Ishikawa (cell line): ENCODE measurements at regions not wholly inside any gene's neighbourhood (a gene's known extent, or its start where the extent isn't known, plus 50 kb on each side); places are given as distances from the start of the nearest gene placed in this dataset.
A peak's percentile ranks its signal among the peaks of the same experiment; 100 is the strongest.

ENCODE experiments used
- EGR1 ChIP-seq: IDR thresholded peaks from 2 replicates; pipeline ENCODE4 v1.6.1; 2012
- NFIC ChIP-seq: IDR thresholded peaks from 2 replicates; pipeline ENCODE4 v1.6.1; 2012
- RAD21 ChIP-seq: IDR thresholded peaks from 2 replicates; pipeline ENCODE4 v1.6.1; 2012; ENCODE audit warnings: low read depth
- TAF1 ChIP-seq: IDR thresholded peaks from 2 replicates; pipeline ENCODE4 v1.6.1; 2012; ENCODE audit warnings: low read depth, mild to moderate bottlenecking
- TCF12 ChIP-seq: IDR thresholded peaks from 2 replicates; pipeline ENCODE4 v1.6.1; 2012; ENCODE audit warnings: low read depth
- YY1 ChIP-seq: IDR thresholded peaks from 2 replicates; pipeline ENCODE4 v1.6.1; 2012; ENCODE audit warnings: low read depth
- ZBTB7A ChIP-seq: IDR thresholded peaks from 2 replicates; pipeline ENCODE4 v1.6.1; 2012; ENCODE audit warnings: low read depth
- TF ChIP-seq, protein P1 (sequence below): IDR thresholded peaks from 2 replicates; pipeline ENCODE4 v1.6.1; 2012
- TF ChIP-seq, protein P2 (sequence below): IDR thresholded peaks from 2 replicates; pipeline ENCODE4 v1.6.1; 2012; ENCODE audit warnings: low read depth, mild to moderate bottlenecking

DNA sequence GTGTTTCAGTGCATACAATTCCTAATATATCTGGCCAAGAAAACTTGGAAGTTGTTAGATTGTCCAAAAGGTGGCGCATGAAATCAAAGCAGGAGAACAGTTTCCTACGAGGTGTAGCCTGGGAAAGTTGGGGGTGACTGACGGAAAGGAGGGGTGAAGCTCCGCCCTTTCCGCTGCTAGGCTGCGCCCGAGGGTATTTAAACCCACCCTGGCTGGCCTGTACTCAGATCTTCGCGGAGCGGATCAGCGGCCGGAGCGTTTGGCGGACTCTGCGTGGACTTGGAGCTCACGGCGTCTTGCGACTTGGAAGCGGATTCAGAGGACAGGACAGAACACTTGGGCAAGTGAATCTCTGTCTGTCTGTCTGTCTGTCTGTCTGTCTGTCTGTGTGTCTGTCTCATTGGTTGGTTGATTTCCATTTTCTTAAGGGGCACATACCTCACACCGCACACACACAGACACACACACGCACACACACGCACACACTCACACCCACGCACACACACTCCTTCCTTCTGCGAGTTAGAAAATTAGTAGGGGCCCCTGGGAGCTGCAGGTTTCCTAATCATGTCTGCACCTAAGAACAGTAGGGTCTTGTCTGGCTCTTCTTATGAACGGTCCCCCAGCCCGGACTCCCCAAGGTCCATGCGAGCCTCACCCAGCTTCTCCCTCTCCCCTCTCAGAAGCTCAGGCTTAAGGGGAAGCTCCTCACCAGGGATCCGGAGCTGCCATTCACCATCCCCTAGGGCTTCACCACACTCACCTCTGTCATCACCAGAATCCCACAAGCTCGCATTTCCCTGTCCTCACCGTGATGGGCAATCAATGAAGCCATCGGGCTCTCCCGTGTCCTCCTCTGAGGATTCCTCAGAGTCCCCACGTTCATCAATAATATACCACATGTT lies 526.8 kb downstream of the CWH43 start:
- TF ChIP-seq RAD21 = peak; percentile 30; the same call in 1 of the 2 replicates

DNA sequence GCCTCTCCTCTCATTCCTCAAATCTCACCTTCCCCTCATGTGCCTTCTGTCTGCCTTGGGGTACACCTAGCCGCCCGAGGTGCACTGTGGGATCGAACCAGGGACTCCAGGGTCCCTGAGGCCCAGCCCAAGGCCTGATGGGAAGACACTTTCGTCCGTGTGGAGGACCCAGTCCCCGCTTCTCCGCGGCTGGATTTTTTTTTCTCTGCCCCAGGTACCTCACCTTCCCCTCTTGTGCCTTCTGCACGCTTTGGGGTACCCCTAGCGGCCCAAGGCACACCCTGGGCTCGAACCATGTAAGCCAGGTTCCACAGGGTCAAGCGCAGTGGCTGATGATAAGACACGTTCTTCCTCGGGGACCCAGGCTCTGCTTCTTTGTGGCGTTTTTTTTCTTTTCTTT lies 530.7 kb downstream of the CWH43 start:
- TF ChIP-seq, protein P1, sequence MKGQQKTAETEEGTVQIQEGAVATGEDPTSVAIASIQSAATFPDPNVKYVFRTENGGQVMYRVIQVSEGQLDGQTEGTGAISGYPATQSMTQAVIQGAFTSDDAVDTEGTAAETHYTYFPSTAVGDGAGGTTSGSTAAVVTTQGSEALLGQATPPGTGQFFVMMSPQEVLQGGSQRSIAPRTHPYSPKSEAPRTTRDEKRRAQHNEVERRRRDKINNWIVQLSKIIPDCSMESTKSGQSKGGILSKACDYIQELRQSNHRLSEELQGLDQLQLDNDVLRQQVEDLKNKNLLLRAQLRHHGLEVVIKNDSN = no peak
- TF ChIP-seq NFIC = no peak
- no peak for TF ChIP-seq TAF1
- TF ChIP-seq EGR1 = no peak
- TF ChIP-seq ZBTB7A = no peak
- TF ChIP-seq, protein P2, sequence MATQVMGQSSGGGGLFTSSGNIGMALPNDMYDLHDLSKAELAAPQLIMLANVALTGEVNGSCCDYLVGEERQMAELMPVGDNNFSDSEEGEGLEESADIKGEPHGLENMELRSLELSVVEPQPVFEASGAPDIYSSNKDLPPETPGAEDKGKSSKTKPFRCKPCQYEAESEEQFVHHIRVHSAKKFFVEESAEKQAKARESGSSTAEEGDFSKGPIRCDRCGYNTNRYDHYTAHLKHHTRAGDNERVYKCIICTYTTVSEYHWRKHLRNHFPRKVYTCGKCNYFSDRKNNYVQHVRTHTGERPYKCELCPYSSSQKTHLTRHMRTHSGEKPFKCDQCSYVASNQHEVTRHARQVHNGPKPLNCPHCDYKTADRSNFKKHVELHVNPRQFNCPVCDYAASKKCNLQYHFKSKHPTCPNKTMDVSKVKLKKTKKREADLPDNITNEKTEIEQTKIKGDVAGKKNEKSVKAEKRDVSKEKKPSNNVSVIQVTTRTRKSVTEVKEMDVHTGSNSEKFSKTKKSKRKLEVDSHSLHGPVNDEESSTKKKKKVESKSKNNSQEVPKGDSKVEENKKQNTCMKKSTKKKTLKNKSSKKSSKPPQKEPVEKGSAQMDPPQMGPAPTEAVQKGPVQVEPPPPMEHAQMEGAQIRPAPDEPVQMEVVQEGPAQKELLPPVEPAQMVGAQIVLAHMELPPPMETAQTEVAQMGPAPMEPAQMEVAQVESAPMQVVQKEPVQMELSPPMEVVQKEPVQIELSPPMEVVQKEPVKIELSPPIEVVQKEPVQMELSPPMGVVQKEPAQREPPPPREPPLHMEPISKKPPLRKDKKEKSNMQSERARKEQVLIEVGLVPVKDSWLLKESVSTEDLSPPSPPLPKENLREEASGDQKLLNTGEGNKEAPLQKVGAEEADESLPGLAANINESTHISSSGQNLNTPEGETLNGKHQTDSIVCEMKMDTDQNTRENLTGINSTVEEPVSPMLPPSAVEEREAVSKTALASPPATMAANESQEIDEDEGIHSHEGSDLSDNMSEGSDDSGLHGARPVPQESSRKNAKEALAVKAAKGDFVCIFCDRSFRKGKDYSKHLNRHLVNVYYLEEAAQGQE = no peak
- no peak for TF ChIP-seq TCF12

DNA sequence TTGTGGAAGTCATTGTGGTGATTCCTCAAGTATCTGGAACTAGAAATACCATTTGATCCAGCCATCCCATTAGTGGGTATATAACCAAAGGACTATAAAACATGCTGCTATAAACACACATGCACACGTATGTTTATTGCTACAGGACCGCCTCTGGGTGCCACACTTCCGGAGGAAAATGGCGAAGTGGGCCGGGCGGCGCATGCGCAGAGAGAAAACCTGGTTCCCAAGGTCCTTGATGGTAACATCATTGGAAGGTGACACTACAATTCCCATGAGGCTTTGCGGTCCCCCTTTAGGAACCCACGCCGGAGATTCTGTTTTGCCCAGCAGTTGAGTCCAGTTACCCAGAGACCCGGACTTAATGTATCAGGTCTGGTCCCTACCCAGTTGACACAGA lies 640.4 kb downstream of the CWH43 start:
- peak; percentile 64; the same call in 1 of the 2 replicates for TF ChIP-seq YY1
